ENCODE measurements at regions not wholly inside any gene's neighbourhood (a gene's known extent, or its start where the extent isn't known, plus 50 kb on each side); places are given as distances from the start of the nearest gene placed in this dataset.
"Not testable (repeated sequence)": the region's sequence is repeated elsewhere in the genome, so short reads cannot be mapped to it uniquely, and the experiment has no call there.

GRCh38 chr11:123338266-123338800, 91.7 kb upstream of the GRAMD1B start:
- no peak for DNase-seq (ENCODE audit: insufficient read length, low spot score, missing footprints)
- Histone ChIP-seq H3K4me3 (ENCODE audit: insufficient read depth, low read length) (no peak overlapping the region), H4K20me1 (ENCODE audit: insufficient read depth, low read length) (no peaks in the 10 kb centered on the region), H3K4me1 (ENCODE audit: insufficient read depth, low read length) (no peaks in the 10 kb centered on the region), H3K4me2 (ENCODE audit: insufficient read depth, low read length) (no peak overlapping the region), H3K27me3 (ENCODE audit: insufficient read depth, low read length) (peaks cover 26% of the 10 kb centered on the region), H3K36me3 (ENCODE audit: insufficient read depth, low read length) (no peaks in the 10 kb centered on the region), H2AFZ (ENCODE audit: low read length) (no peak overlapping the region), H3K9me3 (ENCODE audit: low read depth, low read length) (no peaks in the 10 kb centered on the region), H3K79me2 (ENCODE audit: insufficient read depth, low read length) (no peaks in the 10 kb centered on the region), H3K27ac (ENCODE audit: low read depth, low read length) (no peak overlapping the region)
- no peak for TF ChIP-seq CTCF (IDR thresholded peaks at IDR 0.05; ENCODE audit: extremely low read depth, low read depth, low read length)

GRCh38 chr11:123334925-123335324, 95.1 kb upstream of the GRAMD1B start:
- no peak overlapping the region for H3K4me2 ChIP-seq (ENCODE audit: insufficient read depth, low read length)

GRCh38 chr11:123332577-123332976, 97.5 kb upstream of the GRAMD1B start:
- not testable (repeated sequence) for H3K36me3 ChIP-seq (ENCODE audit: insufficient read depth, low read length); H2AFZ ChIP-seq (ENCODE audit: low read length); H3K4me1 ChIP-seq (ENCODE audit: insufficient read depth, low read length); H4K20me1 ChIP-seq (ENCODE audit: insufficient read depth, low read length); H3K4me2 ChIP-seq (ENCODE audit: insufficient read depth, low read length); DNase-seq (ENCODE audit: insufficient read length, low spot score, missing footprints); H3K4me3 ChIP-seq (ENCODE audit: insufficient read depth, low read length); H3K9me3 ChIP-seq (ENCODE audit: low read depth, low read length); H3K27ac ChIP-seq (ENCODE audit: low read depth, low read length); H3K79me2 ChIP-seq (ENCODE audit: insufficient read depth, low read length)
- H3K27me3 ChIP-seq (ENCODE audit: insufficient read depth, low read length) = peaks cover 26% of the 10 kb centered on the region

More at GRCh38 chr11:123334925-123335324, 95.1 kb upstream of the GRAMD1B start:
- no peak for DNase-seq (ENCODE audit: insufficient read length, low spot score, missing footprints)
- Histone ChIP-seq H3K27ac (ENCODE audit: low read depth, low read length) (no peak overlapping the region), H3K27me3 (ENCODE audit: insufficient read depth, low read length) (peaks cover 24% of the 10 kb centered on the region), H3K9me3 (ENCODE audit: low read depth, low read length) (no peaks in the 10 kb centered on the region), H2AFZ (ENCODE audit: low read length) (no peak overlapping the region), H3K4me1 (ENCODE audit: insufficient read depth, low read length) (no peaks in the 10 kb centered on the region), H3K36me3 (ENCODE audit: insufficient read depth, low read length) (no peaks in the 10 kb centered on the region), H4K20me1 (ENCODE audit: insufficient read depth, low read length) (no peaks in the 10 kb centered on the region), H3K4me3 (ENCODE audit: insufficient read depth, low read length) (no peak overlapping the region), H3K79me2 (ENCODE audit: insufficient read depth, low read length) (no peaks in the 10 kb centered on the region)
- TF ChIP-seq CTCF (IDR thresholded peaks at IDR 0.05; ENCODE audit: extremely low read depth, low read depth, low read length) = no peak

- no peak overlapping the region for H3K4me3 ChIP-seq (ENCODE audit: insufficient read depth, low read length)
- H3K4me2 ChIP-seq (ENCODE audit: insufficient read depth, low read length) = no peak overlapping the region
- H3K4me1 ChIP-seq (ENCODE audit: insufficient read depth, low read length) = no peaks in the 10 kb centered on the region
- H3K27ac ChIP-seq (ENCODE audit: low read depth, low read length) = no peak overlapping the region
- DNase-seq (ENCODE audit: insufficient read length, low spot score, missing footprints) = no peak
- H3K79me2 ChIP-seq (ENCODE audit: insufficient read depth, low read length) = no peaks in the 10 kb centered on the region
- H3K27me3 ChIP-seq (ENCODE audit: insufficient read depth, low read length) = peaks cover 21% of the 10 kb centered on the region
- no peaks in the 10 kb centered on the region for H3K9me3 ChIP-seq (ENCODE audit: low read depth, low read length)
- TF ChIP-seq CTCF (IDR thresholded peaks at IDR 0.05; ENCODE audit: extremely low read depth, low read depth, low read length) = no peak
- H4K20me1 ChIP-seq (ENCODE audit: insufficient read depth, low read length) = no peaks in the 10 kb centered on the region
- no peak overlapping the region for H2AFZ ChIP-seq (ENCODE audit: low read length)
- no peaks in the 10 kb centered on the region for H3K36me3 ChIP-seq (ENCODE audit: insufficient read depth, low read length)
Measured at GRCh38 chr11:123330948-123331347, 99.1 kb upstream of the GRAMD1B start.
